ENCODE measurements at regions not wholly inside any gene's neighbourhood (a gene's known extent, or its start where the extent isn't known, plus 50 kb on each side); places are given as distances from the start of the nearest gene placed in this dataset.

GRCh38 chr7:136045181-136045580 lies 68.0 kb upstream of the MTPN start:
- ATAC-seq (no peak), DNase-seq (ENCODE audit: low spot score) (no peak)
- Mint-ChIP-seq H3K9me3 (peaks cover 6% of the 10 kb centered on the region), H3K4me1 (ENCODE audit: low read depth in 2 of 2) (no peaks in the 10 kb centered on the region), H3K27ac (no peak overlapping the region), H3K36me3 (peaks cover 14% of the 10 kb centered on the region), H3K4me3 (no peak overlapping the region), H3K27me3 (no peaks in the 10 kb centered on the region)

GRCh38 chr7:136039577-136040345 lies 62.6 kb upstream of the MTPN start:
- ATAC-seq (no peak), DNase-seq (ENCODE audit: low spot score) (no peak)
- H3K4me1 Mint-ChIP-seq (ENCODE audit: low read depth in 2 of 2): no peaks in the 10 kb centered on the region
- no peaks in the 10 kb centered on the region for H3K36me3 Mint-ChIP-seq
- H3K27ac Mint-ChIP-seq: no peak overlapping the region
- H3K27me3 Mint-ChIP-seq: no peaks in the 10 kb centered on the region
- H3K9me3 Mint-ChIP-seq: no peaks in the 10 kb centered on the region
- no peak overlapping the region for H3K4me3 Mint-ChIP-seq

GRCh38 chr7:136036336-136036735 lies 59.2 kb upstream of the MTPN start:
- ATAC-seq: no peak
- peaks cover 0 to 4% of the 10 kb centered on the region in 2 donors for H3K4me1 Mint-ChIP-seq (ENCODE audit: low read depth in 2 of 2)
- no peaks in the 10 kb centered on the region for H3K9me3 Mint-ChIP-seq
- no peaks in the 10 kb centered on the region for H3K36me3 Mint-ChIP-seq
- no peak overlapping the region for H3K4me3 Mint-ChIP-seq
- H3K27me3 Mint-ChIP-seq: no peaks in the 10 kb centered on the region
- no peak overlapping the region for H3K27ac Mint-ChIP-seq
- no peak for DNase-seq (ENCODE audit: low spot score)

- ATAC-seq (no peak), DNase-seq (ENCODE audit: low spot score) (no peak)
- Mint-ChIP-seq H3K4me1 (ENCODE audit: low read depth in 2 of 2) (peaks cover 0 to 8% of the 10 kb centered on the region in 2 donors), H3K27ac (no peak overlapping the region), H3K27me3 (no peaks in the 10 kb centered on the region), H3K36me3 (no peaks in the 10 kb centered on the region), H3K4me3 (no peak overlapping the region), H3K9me3 (no peaks in the 10 kb centered on the region)
Observed at GRCh38 chr7:136034132-136034531, 57.0 kb upstream of the MTPN start.

- H3K27me3 Mint-ChIP-seq: no peaks in the 10 kb centered on the region
- peaks cover 0 to 8% of the 10 kb centered on the region in 2 donors for H3K4me1 Mint-ChIP-seq (ENCODE audit: low read depth in 2 of 2)
- no peak overlapping the region for H3K27ac Mint-ChIP-seq
- H3K36me3 Mint-ChIP-seq: peaks cover 2% of the 10 kb centered on the region
- no peak for DNase-seq (ENCODE audit: low spot score)
- no peak overlapping the region for H3K4me3 Mint-ChIP-seq
- H3K9me3 Mint-ChIP-seq: no peaks in the 10 kb centered on the region
- peak in 1 of 2 donors; percentile 4 for ATAC-seq
Observed at GRCh38 chr7:136033413-136034031, 56.4 kb upstream of the MTPN start.

- H3K4me3 Mint-ChIP-seq: peak overlapping the region; percentile 28
- no peak for DNase-seq (ENCODE audit: low spot score)
- ATAC-seq: peak in 1 of 2 donors; percentile 66
- no peaks in the 10 kb centered on the region for H3K9me3 Mint-ChIP-seq
- peaks cover 0 to 8% of the 10 kb centered on the region in 2 donors for H3K4me1 Mint-ChIP-seq (ENCODE audit: low read depth in 2 of 2)
- no peaks in the 10 kb centered on the region for H3K27me3 Mint-ChIP-seq
- peaks cover 6% of the 10 kb centered on the region for H3K36me3 Mint-ChIP-seq
- H3K27ac Mint-ChIP-seq: peak overlapping the region in 1 of 2 donors; percentile 1
Observed at GRCh38 chr7:136030867-136031318, 53.7 kb upstream of the MTPN start.

GRCh38 chr7:136030330-136030729 lies 53.2 kb upstream of the MTPN start:
- DNase-seq (ENCODE audit: low spot score) (no peak), ATAC-seq (no peak)
- Mint-ChIP-seq H3K27ac (no peak overlapping the region), H3K36me3 (peaks cover 6% of the 10 kb centered on the region), H3K4me1 (ENCODE audit: low read depth in 2 of 2) (peaks cover 0 to 8% of the 10 kb centered on the region in 2 donors), H3K27me3 (no peaks in the 10 kb centered on the region), H3K4me3 (no peak overlapping the region), H3K9me3 (no peaks in the 10 kb centered on the region)

- ATAC-seq: no peak
- DNase-seq (ENCODE audit: low spot score): no peak
- Mint-ChIP-seq H3K27me3 (no peaks in the 10 kb centered on the region), H3K27ac (no peak overlapping the region), H3K4me3 (no peak overlapping the region), H3K36me3 (peaks cover 6% of the 10 kb centered on the region), H3K9me3 (no peaks in the 10 kb centered on the region), H3K4me1 (ENCODE audit: low read depth in 2 of 2) (peaks cover 0 to 8% of the 10 kb centered on the region in 2 donors)
Observed at GRCh38 chr7:136027160-136027559, 50.0 kb upstream of the MTPN start.

Measured in natural killer cell treated with Interleukin-12 subunit alpha and Interleukin-12 subunit beta and Interleukin-15 and Interleukin-18, amount 100 ng/mL, for 72 hours (primary cell).